OCI-LY7 (cell line): ENCODE measurements at regions not wholly inside any gene's neighbourhood (a gene's known extent, or its start where the extent isn't known, plus 50 kb on each side); places are given as distances from the start of the nearest gene placed in this dataset.

Source experiments
- CTCF ChIP-seq: fragments of 200-600 bp; sonication (generic); conservative IDR thresholded peaks from 2 replicates; pipeline ENCODE4 v1.5.1; 2014; ENCODE audit warnings: mild to moderate bottlenecking, antibody characterized with exemption, low read length, moderate library complexity, mixed read lengths
- EZH2phosphoT487 ChIP-seq: fragments of 200-600 bp; sonication (generic); IDR thresholded peaks from 2 replicates; pipeline ENCODE4 v1.6.1; 2018; ENCODE audit warnings: low read depth, borderline replicate concordance, mild to moderate bottlenecking, mixed run types, antibody characterized with exemption, low read length, moderate library complexity, mixed read lengths

GRCh38 chr14:65881642-65882041 lies 469.1 kb downstream of the FUT8 start:
- TF ChIP-seq CTCF (no peak), EZH2phosphoT487 (no peak)
